HEK293 (cell line): ENCODE measurements at regions not wholly inside any gene's neighbourhood (a gene's known extent, or its start where the extent isn't known, plus 50 kb on each side); places are given as distances from the start of the nearest gene placed in this dataset.

Experiments
- CTCF ChIA-PET: fragments of 350-600 bp; formaldehyde crosslinking; extraction: SDS; loops from one replicate; lab custom pipeline; 2021; ENCODE audit warnings: antibody characterized with exemption; lab: Yijun Ruan, JAX
- POLR2A ChIA-PET: fragments of 300-600 bp; formaldehyde crosslinking; extraction: SDS; loops from one replicate; lab custom pipeline; 2020; ENCODE audit warnings: antibody characterized with exemption, inconsistent platforms; lab: Yijun Ruan, JAX
- H3K27ac ChIP-seq: fragments of 200-500 bp; sonication (Bioruptor generic); 2 replicates; pipeline ENCODE4 v1.5.1; 2014; ENCODE audit warnings: low read depth, low read length, control low read depth, inconsistent platforms; ENCODE audit errors: extremely low read depth
- H3K36me3 ChIP-seq, 2 experiments: fragments of 200-500 bp in 1 of 2; sonication (Bioruptor generic) in 1 of 2; 1 replicate in 1 of 2; 2 replicates in 1 of 2; pipeline ENCODE4 v1.5.1; 2014 to 2017; ENCODE audit warnings: inconsistent platforms in 2 of 2, low read length in 2 of 2; ENCODE audit not compliant: control insufficient read depth in 2 of 2, insufficient read depth in 1 of 2
- H3K4me1 ChIP-seq: fragments of 200-500 bp; sonication (Bioruptor generic); 2 replicates; pipeline ENCODE4 v1.5.1; 2014; ENCODE audit warnings: mild to moderate bottlenecking, low read length, inconsistent platforms; ENCODE audit not compliant: control insufficient read depth, insufficient read depth
- H3K4me3 ChIP-seq: 2 replicates; pipeline ENCODE4 v1.5.1; 2011; ENCODE audit warnings: low read depth, mild to moderate bottlenecking, control low read depth, low read length, moderate library complexity
- H3K9me3 ChIP-seq: fragments of 200-500 bp; sonication (Bioruptor generic); 2 replicates; pipeline ENCODE4 v1.5.1; 2014; ENCODE audit warnings: low read depth, low read length, inconsistent platforms; ENCODE audit not compliant: control insufficient read depth, insufficient read depth
- BCL11A ChIP-seq: fragments of 450-650 bp; formaldehyde crosslinking; IDR thresholded peaks from 2 replicates; pipeline ENCODE4 v1.5.1; 2016; ENCODE audit warnings: low read depth, missing biosample characterization, missing genetic modification characterization
- KLF7 ChIP-seq: fragments of 450-650 bp; formaldehyde crosslinking; IDR thresholded peaks from 2 replicates; pipeline ENCODE4 v1.5.1; 2016; ENCODE audit warnings: missing biosample characterization, missing genetic modification characterization, borderline replicate concordance
- OVOL3 ChIP-seq: fragments of 450-650 bp; formaldehyde crosslinking; IDR thresholded peaks from 2 replicates; pipeline ENCODE4 v1.5.1; 2016; ENCODE audit warnings: missing biosample characterization, missing genetic modification characterization
- PBX3 ChIP-seq: sonication (generic); formaldehyde crosslinking; IDR thresholded peaks from 2 replicates; pipeline ENCODE4 v1.8.1; 2022; ENCODE audit warnings: mild to moderate bottlenecking, moderate library complexity, missing genetic modification reagents
- PRDM6 ChIP-seq: fragments of 450-650 bp; formaldehyde crosslinking; IDR thresholded peaks from 2 replicates; pipeline ENCODE4 v1.5.1; 2017; ENCODE audit warnings: missing biosample characterization, missing genetic modification characterization
- SCRT1 ChIP-seq: fragments of 450-650 bp; formaldehyde crosslinking; IDR thresholded peaks from 2 replicates; pipeline ENCODE4 v1.5.1; 2016; ENCODE audit warnings: missing biosample characterization, missing genetic modification characterization, borderline replicate concordance
- YY2 ChIP-seq: fragments of 450-650 bp; formaldehyde crosslinking; IDR thresholded peaks from 2 replicates; pipeline ENCODE4 v1.5.1; 2016; ENCODE audit warnings: missing biosample characterization, missing genetic modification characterization
- ZBTB6 ChIP-seq: fragments of 450-650 bp; formaldehyde crosslinking; IDR thresholded peaks from 2 replicates; pipeline ENCODE4 v1.5.1; 2017; ENCODE audit warnings: missing biosample characterization, missing genetic modification characterization
- ZFHX2 ChIP-seq: fragments of 450-650 bp; formaldehyde crosslinking; conservative IDR thresholded peaks from 2 replicates; pipeline ENCODE4 v1.5.1; 2016; ENCODE audit warnings: missing biosample characterization, missing genetic modification characterization
- ZNF148 ChIP-seq: fragments of 450-650 bp; formaldehyde crosslinking; IDR thresholded peaks from 2 replicates; pipeline ENCODE4 v1.5.0; 2017; ENCODE audit warnings: missing biosample characterization, missing genetic modification characterization, borderline replicate concordance
- ZNF169 ChIP-seq: fragments of 450-650 bp; formaldehyde crosslinking; IDR thresholded peaks from 2 replicates; pipeline ENCODE4 v1.5.1; 2016; ENCODE audit warnings: missing biosample characterization, missing genetic modification characterization
- ZNF174 ChIP-seq: fragments of 450-650 bp; formaldehyde crosslinking; IDR thresholded peaks from 2 replicates; pipeline ENCODE4 v1.5.0; 2017; ENCODE audit warnings: missing biosample characterization, mild to moderate bottlenecking, missing genetic modification characterization
- ZNF24 ChIP-seq: fragments of 450-650 bp; formaldehyde crosslinking; IDR thresholded peaks from 2 replicates; pipeline ENCODE4 v1.5.1; 2016; ENCODE audit warnings: missing biosample characterization, missing genetic modification characterization
- ZNF292 ChIP-seq: fragments of 450-650 bp; formaldehyde crosslinking; IDR thresholded peaks from 2 replicates; pipeline ENCODE4 v1.5.1; 2016; ENCODE audit warnings: low read depth, missing biosample characterization, missing genetic modification characterization, borderline replicate concordance
- ZNF302 ChIP-seq: fragments of 450-650 bp; formaldehyde crosslinking; IDR thresholded peaks from 2 replicates; pipeline ENCODE4 v1.5.1; 2016; ENCODE audit warnings: missing biosample characterization, missing genetic modification characterization, low read depth
- ZNF350 ChIP-seq: fragments of 450-650 bp; formaldehyde crosslinking; IDR thresholded peaks from 2 replicates; pipeline ENCODE4 v1.5.0; 2017; ENCODE audit warnings: missing biosample characterization, mild to moderate bottlenecking, missing genetic modification characterization
- ZNF423 ChIP-seq: fragments of 450-650 bp; formaldehyde crosslinking; IDR thresholded peaks from 2 replicates; pipeline ENCODE4 v1.5.1; 2016; ENCODE audit warnings: missing biosample characterization, missing genetic modification characterization
- ZNF513 ChIP-seq: fragments of 450-650 bp; IDR thresholded peaks from 2 replicates; pipeline ENCODE4 v1.5.1; 2018; ENCODE audit warnings: missing biosample characterization, missing genetic modification characterization
- ZNF529 ChIP-seq: fragments of 450-650 bp; formaldehyde crosslinking; IDR thresholded peaks from 2 replicates; pipeline ENCODE4 v1.5.1; 2017; ENCODE audit warnings: missing genetic modification characterization, missing biosample characterization; ENCODE audit not compliant: insufficient replicate concordance
- ZNF549 ChIP-seq: fragments of 450-650 bp; IDR thresholded peaks from 2 replicates; pipeline ENCODE4 v1.5.1; 2018; ENCODE audit warnings: missing biosample characterization, missing genetic modification characterization, mild to moderate bottlenecking, inconsistent platforms, moderate library complexity
- ZNF621 ChIP-seq: fragments of 450-650 bp; formaldehyde crosslinking; IDR thresholded peaks from 2 replicates; pipeline ENCODE4 v1.5.1; 2017; ENCODE audit warnings: missing biosample characterization, missing genetic modification characterization
- ZNF658 ChIP-seq: fragments of 450-650 bp; formaldehyde crosslinking; IDR thresholded peaks from 2 replicates; pipeline ENCODE4; 2016; ENCODE audit warnings: missing biosample characterization, missing genetic modification characterization
- ZNF670 ChIP-seq: fragments of 450-650 bp; formaldehyde crosslinking; IDR thresholded peaks from 2 replicates; pipeline ENCODE4 v1.5.1; 2016; ENCODE audit warnings: missing biosample characterization, missing genetic modification characterization, low read depth
- ZNF768 ChIP-seq: fragments of 450-650 bp; formaldehyde crosslinking; IDR thresholded peaks from 2 replicates; pipeline ENCODE4 v1.5.1; 2018; ENCODE audit warnings: missing biosample characterization, mild to moderate bottlenecking, missing genetic modification characterization

- CTCF ChIA-PET: no interaction called here
- POLR2A ChIA-PET: no interaction called here
These were observed 103.6 kb upstream of the OR9G4 start for GRCh38 chr11:56852131-56852530.

GRCh38 chr11:56849852-56850251 is 101.4 kb upstream of the OR9G4 start:
- Histone ChIP-seq H3K4me3 (no peak overlapping the region), H3K9me3 (no peaks in the 10 kb centered on the region)
- POLR2A ChIA-PET: no interaction called here
- TF ChIP-seq OVOL3 (tag by site-specific recombination) (no peak), ZFHX2 (no peak), ZNF529 (tag by site-specific recombination) (no peak), ZNF768 (no peak), ZNF350 (tag by site-specific recombination) (no peak), ZNF24 (tag by site-specific recombination) (no peak), ZBTB6 (tag by site-specific recombination) (no peak), ZNF148 (tag by site-specific recombination) (no peak), SCRT1 (tag by site-specific recombination) (no peak), ZNF658 (no peak), ZNF621 (tag by site-specific recombination) (no peak), ZNF549 (no peak), ZNF670 (tag by site-specific recombination) (no peak), ZNF292 (tag by site-specific recombination) (no peak), ZNF169 (tag by site-specific recombination) (no peak)
- TF ChIP-seq, all 188 proteins: peak for 0
- Histone ChIP-seq H3K4me1 (no peaks in the 10 kb centered on the region), H3K36me3 (no peaks in the 10 kb centered on the region), H3K27ac (no peak overlapping the region)
- CTCF ChIA-PET: no interaction called here

More at GRCh38 chr11:56852131-56852530, 103.6 kb upstream of the OR9G4 start:
- TF ChIP-seq YY2 (tag by site-specific recombination): no peak
- no peak for TF ChIP-seq BCL11A
- TF ChIP-seq ZNF423 (tag by site-specific recombination): no peak
- no peak for TF ChIP-seq ZNF174 (tag by site-specific recombination)
- no peak for TF ChIP-seq PRDM6 (tag by site-specific recombination)
- no peak for TF ChIP-seq PBX3 (CRISPR knock-in tag)
- TF ChIP-seq ZNF302 (tag by site-specific recombination): no peak
- TF ChIP-seq KLF7: no peak
- no peak for TF ChIP-seq ZNF513 (tag by site-specific recombination)
- H3K4me3 ChIP-seq: no peak overlapping the region
- no peaks in the 10 kb centered on the region for H3K36me3 ChIP-seq
- no peak overlapping the region for H3K27ac ChIP-seq
- no peaks in the 10 kb centered on the region for H3K4me1 ChIP-seq
- no peaks in the 10 kb centered on the region for H3K9me3 ChIP-seq
